DOHH2 (cell line): ENCODE measurements at regions not wholly inside any gene's neighbourhood (a gene's known extent, or its start where the extent isn't known, plus 50 kb on each side); places are given as distances from the start of the nearest gene placed in this dataset.

Source experiments
- H3F3A ChIP-seq: fragments of 200-600 bp; sonication (generic), shearing (Covaris generic); 2 replicates; pipeline ENCODE4 v1.6.0; 2016; ENCODE audit warnings: antibody characterized with exemption, mild to moderate bottlenecking; ENCODE audit not compliant: control insufficient read depth, insufficient read depth
- H3K27ac ChIP-seq: fragments of 200-600 bp; sonication (generic); 2 replicates; pipeline ENCODE4 v1.5.1; 2014; ENCODE audit warnings: low read depth, mild to moderate bottlenecking, low read length, moderate library complexity
- H3K27me3 ChIP-seq: fragments of 200-600 bp; sonication (generic); 2 replicates; pipeline ENCODE4 v1.6.1; 2014; ENCODE audit warnings: mild to moderate bottlenecking, low read length, mixed read lengths; ENCODE audit not compliant: control insufficient read depth
- H3K36me3 ChIP-seq: fragments of 200-600 bp; sonication (generic); 2 replicates; pipeline ENCODE4 v1.6.1; 2014; ENCODE audit warnings: mild to moderate bottlenecking, low read length, moderate library complexity, mixed read lengths; ENCODE audit not compliant: control insufficient read depth
- H3K4me1 ChIP-seq: fragments of 200-600 bp; sonication (generic); 2 replicates; pipeline ENCODE4 v1.6.1; 2014; ENCODE audit warnings: mild to moderate bottlenecking, low read length, mixed read lengths; ENCODE audit not compliant: control insufficient read depth
- H3K4me2 ChIP-seq: fragments of 200-600 bp; sonication (generic); 2 replicates; pipeline ENCODE4 v1.6.0; 2014; ENCODE audit warnings: mild to moderate bottlenecking, low read length, moderate library complexity
- H3K4me3 ChIP-seq: fragments of 200-600 bp; sonication (generic); 2 replicates; pipeline ENCODE4 v1.5.1; 2014; ENCODE audit warnings: mild to moderate bottlenecking, low read length, mixed read lengths
- H3K79me2 ChIP-seq: fragments of 200-600 bp; sonication (generic); 2 replicates; pipeline ENCODE4 v1.6.1; 2014; ENCODE audit warnings: mild to moderate bottlenecking, low read length, mixed read lengths; ENCODE audit not compliant: control insufficient read depth
- H3K9me2 ChIP-seq: fragments of 200-600 bp; sonication (generic); replicated peaks from 2 replicates; pipeline ENCODE4 v1.6.1; 2014; ENCODE audit warnings: mild to moderate bottlenecking, low read length, mixed read lengths; ENCODE audit not compliant: control insufficient read depth
- H3K9me3 ChIP-seq: fragments of 200-600 bp; sonication (generic); 2 replicates; pipeline ENCODE4 v1.6.1; 2014; ENCODE audit warnings: antibody characterized with exemption, low read length, mixed read lengths; ENCODE audit not compliant: control insufficient read depth, insufficient read depth
- H4K20me1 ChIP-seq: fragments of 200-600 bp; sonication (generic); 2 replicates; pipeline ENCODE4 v1.6.0; 2014; ENCODE audit warnings: low read depth, mild to moderate bottlenecking, antibody characterized with exemption, low read length, moderate library complexity; ENCODE audit not compliant: control insufficient read depth, insufficient read depth
- CTCF ChIP-seq: fragments of 200-600 bp; sonication (generic); IDR thresholded peaks from one replicate; pipeline ENCODE4 v1.5.1; 2014; ENCODE audit warnings: antibody characterized with exemption, mild to moderate bottlenecking, low read depth, low read length; ENCODE audit not compliant: poor library complexity, severe bottlenecking
- EZH2phosphoT487 ChIP-seq: fragments of 200-600 bp; sonication (generic); IDR thresholded peaks from 2 replicates; pipeline ENCODE4 v1.6.1; 2017; ENCODE audit warnings: borderline replicate concordance, mild to moderate bottlenecking, antibody characterized with exemption, low read length, moderate library complexity, mixed read lengths

DNA sequence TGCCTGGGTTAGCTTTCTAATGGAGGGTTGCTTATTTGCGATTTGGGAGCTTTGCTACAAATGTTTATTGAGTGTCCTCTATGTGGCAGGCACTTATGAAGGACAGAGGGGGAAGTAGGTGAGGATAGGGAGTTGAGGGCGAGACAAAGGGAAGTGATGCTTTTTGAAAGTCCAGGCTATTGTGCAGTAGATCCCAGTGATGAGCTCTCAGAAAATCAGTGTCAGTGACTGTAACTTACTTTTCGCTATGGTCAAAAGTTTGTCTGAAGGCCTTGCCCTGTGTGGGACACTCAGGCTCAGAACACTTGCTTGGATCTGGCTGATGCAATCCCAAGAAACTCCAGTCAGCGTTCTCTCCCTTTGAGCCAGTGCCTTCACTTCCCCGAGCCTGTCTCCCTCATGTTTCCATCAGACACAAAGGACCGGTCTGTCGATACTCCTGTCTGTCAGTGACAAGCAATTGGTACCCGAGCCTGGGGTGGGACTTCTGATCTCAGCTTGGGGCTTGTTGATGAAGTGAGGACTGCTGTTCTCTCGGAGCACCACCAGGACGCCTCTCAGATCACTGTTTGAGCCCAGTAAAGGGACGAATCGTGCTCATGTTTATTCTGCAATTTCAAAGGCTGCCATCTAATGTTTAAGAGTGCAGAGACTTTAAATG lies 63.1 kb upstream of the SORCS3 start:
- no peaks in the 10 kb centered on the region for H3K79me2 ChIP-seq
- no peak overlapping the region for H3K27ac ChIP-seq
- no peaks in the 10 kb centered on the region for H3K9me2 ChIP-seq
- H3K4me3 ChIP-seq: no peak overlapping the region
- TF ChIP-seq EZH2phosphoT487: no peak
- TF ChIP-seq CTCF: no peak
- H4K20me1 ChIP-seq: no peaks in the 10 kb centered on the region
- H3K4me1 ChIP-seq: no peaks in the 10 kb centered on the region
- H3K27me3 ChIP-seq: no peaks in the 10 kb centered on the region
- no peaks in the 10 kb centered on the region for H3K9me3 ChIP-seq
- no peak overlapping the region for H3K4me2 ChIP-seq
- no peaks in the 10 kb centered on the region for H3F3A ChIP-seq
- no peaks in the 10 kb centered on the region for H3K36me3 ChIP-seq

DNA sequence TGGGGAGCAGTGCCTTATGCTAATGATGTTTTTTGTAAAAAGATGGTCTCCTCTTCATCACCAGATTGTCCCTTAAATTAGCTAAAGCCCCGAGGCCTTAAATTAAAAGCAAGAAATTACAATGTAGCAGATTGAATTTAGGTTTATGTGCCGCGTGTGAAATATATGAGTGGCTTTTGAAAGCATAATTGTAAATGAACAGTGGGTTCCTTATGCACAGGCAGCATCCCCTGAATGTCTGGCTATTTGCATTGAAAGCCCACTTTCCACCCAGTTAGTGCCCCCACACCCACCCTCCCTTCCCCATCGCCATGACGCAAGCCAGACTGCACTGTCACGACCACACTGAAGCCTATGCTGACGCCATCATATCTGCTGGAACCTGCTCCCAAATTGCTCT lies 62.4 kb upstream of the SORCS3 start:
- Histone ChIP-seq H3K79me2 (no peaks in the 10 kb centered on the region), H3K36me3 (no peaks in the 10 kb centered on the region), H4K20me1 (no peaks in the 10 kb centered on the region), H3F3A (no peaks in the 10 kb centered on the region), H3K27me3 (no peaks in the 10 kb centered on the region), H3K4me2 (no peak overlapping the region), H3K9me3 (no peaks in the 10 kb centered on the region), H3K27ac (no peak overlapping the region), H3K4me3 (no peak overlapping the region), H3K4me1 (no peaks in the 10 kb centered on the region), H3K9me2 (no peaks in the 10 kb centered on the region)
- TF ChIP-seq CTCF: no peak
- TF ChIP-seq EZH2phosphoT487: no peak

DNA sequence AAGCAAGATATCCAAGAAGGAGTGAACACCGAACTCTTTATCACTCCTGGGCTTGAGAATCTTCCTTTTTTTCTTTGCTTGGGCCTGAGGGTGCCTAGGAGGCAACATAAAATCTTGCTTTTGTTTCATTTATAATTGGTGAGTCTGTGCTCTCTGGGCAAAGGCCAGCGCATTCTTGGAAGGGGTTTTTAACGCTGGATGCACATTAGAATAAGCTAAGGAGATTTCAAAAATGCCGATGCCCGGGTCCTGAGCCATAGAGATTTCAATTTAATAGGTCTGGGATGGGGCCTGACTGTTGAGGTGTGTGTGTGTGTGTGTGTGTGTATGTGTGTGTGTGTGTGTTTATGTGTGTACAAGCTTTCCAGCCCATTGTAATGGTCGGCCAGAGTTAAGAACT lies 62.0 kb upstream of the SORCS3 start:
- Histone ChIP-seq H4K20me1 (no peaks in the 10 kb centered on the region), H3K4me1 (no peaks in the 10 kb centered on the region), H3K4me2 (no peak overlapping the region), H3F3A (no peaks in the 10 kb centered on the region), H3K4me3 (no peak overlapping the region), H3K9me2 (no peaks in the 10 kb centered on the region), H3K27ac (no peak overlapping the region), H3K9me3 (no peaks in the 10 kb centered on the region), H3K36me3 (no peaks in the 10 kb centered on the region), H3K79me2 (no peaks in the 10 kb centered on the region), H3K27me3 (no peaks in the 10 kb centered on the region)
- no peak for TF ChIP-seq CTCF
- no peak for TF ChIP-seq EZH2phosphoT487
